HG02678 (cell line): ENCODE measurements at regions not wholly inside any gene's neighbourhood (a gene's known extent, or its start where the extent isn't known, plus 50 kb on each side); places are given as distances from the start of the nearest gene placed in this dataset.

Experiments
- ATAC-seq: cut with Tn5 transposase; IDR thresholded peaks from one replicate; pipeline ENCODE4 v1.9.1; 2021; ENCODE audit warnings: mild to moderate bottlenecking, moderate library complexity; ENCODE audit not compliant: unreplicated experiment

DNA sequence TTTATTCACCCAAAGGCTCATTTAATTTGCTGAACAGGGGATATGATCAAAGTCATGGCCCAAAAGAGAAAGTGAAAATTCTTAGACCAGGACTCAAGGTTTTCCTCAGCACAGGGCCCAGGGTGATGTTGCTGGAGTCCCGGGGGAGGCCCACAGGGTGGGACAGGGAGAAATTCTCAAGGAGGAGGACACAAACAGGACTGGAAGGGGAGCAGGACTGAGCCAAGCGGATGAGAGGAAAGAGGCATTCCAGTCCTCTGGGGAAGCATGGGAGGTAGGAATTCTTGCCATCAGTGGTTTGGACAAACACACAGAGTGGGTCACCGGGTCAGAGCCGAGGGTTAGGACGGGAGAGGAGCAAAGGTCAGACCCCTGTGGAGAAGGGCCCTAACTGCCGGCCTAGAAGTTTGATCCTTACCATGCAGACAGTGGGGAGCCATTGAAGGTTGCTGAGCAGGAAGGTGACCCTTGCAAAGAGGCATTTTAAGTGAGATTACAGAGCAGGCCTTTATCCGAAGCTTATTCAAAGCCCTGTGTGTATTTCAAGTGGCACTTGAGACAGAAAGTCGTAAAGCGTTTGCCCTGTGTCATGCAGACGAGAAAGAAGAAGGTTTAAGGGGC, 68.4 kb upstream of the PTGR2 start:
- no peak for ATAC-seq

DNA sequence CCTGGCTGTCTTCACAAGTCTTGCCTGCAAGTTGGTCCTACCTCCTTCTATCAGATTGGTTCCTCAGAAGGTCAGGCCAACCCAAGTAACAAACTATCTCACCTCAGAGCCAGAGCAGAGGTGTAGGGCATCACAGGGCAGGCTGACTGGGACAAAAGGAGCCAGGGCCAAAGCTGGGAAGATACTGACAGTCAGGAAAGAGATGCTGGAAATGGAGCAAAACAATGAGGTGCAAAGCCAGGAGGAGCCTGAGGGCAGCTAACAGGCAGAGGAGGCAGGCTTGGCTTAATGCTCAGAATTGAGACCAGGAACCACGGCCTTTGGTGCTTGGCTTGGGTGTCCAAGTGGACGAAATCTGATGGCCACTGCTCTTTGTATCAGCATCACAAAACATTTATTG, 68.4 kb upstream of the PNMA1 start:
- ATAC-seq: no peak

DNA sequence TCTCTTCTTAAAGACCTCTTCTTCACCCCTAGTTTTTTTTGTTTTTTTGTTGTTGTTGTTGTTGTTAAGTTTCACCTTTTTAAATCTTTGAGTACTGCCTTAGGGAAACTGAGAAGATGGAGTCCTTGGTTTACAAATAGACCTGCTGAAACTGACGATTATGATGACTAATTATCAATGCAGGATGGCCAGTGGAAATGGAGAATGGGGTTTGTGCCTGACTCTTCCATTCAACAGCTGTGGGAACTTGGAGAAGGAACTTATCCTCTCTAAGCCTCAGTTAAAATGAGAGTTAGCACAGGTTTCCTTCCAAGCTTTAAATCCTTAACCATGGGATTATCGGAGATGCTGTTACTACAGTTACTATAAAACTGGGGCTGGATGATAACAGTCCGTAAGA, 66.7 kb upstream of the PNMA1 start:
- ATAC-seq: no peak

DNA sequence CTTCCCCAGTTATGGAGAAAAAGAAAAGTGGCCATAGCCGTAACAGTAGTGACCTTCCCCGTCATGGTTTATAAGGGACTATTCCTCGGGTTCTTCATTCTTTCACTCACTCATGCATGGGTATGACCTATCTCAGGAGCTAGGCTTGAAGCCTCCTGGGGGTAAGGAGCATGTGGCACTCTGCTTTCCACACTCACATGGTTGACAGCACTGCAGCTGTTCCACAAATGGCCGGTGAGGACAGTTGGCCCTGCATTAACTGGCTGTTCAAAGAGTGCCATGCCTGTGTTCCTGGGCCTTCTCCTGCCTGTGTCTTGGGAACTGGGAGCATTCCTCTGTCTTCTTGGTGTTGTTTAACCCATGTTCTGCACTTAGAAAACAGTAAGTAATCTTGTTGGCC, 66.2 kb upstream of the PNMA1 start:
- ATAC-seq: no peak

DNA sequence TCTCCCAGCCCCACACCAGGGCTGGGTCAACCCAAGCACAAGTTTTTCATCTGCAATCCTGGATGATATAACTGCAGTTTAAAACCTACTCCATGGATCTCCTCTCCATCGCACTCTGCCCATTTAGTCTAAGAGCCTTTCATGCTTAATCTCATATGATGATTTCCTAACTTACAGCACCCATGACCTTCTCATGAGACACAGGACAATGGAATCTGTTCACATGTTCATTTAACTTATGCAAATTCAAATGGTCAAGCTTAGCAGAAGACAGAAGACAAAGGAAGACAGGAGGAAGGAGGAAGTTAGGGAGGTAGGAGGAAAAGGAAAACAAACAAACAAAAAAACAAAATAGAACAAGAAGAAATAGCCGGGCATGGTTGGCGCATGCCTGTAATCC, 64.6 kb upstream of the PNMA1 start:
- ATAC-seq: no peak

DNA sequence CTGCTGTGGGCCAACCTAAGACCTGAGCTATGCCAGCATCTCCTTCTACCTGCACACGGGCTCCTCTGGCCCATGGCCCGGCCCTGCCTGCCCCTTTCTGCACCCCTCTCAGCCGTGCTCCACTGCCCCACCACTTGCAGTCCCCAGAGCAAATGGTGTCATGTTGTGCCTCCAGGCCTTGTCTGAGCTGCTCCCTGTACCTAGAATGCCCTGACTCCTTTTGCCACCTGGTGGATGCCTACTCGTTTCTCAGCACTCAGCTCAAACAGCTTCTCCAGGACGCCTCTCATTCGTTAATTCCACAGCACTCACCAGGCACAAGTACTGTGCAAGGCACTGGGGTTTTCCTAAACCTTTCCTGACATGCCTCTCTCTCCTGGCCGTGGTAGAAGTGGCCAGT, 63.2 kb upstream of the PNMA1 start:
- no peak for ATAC-seq

DNA sequence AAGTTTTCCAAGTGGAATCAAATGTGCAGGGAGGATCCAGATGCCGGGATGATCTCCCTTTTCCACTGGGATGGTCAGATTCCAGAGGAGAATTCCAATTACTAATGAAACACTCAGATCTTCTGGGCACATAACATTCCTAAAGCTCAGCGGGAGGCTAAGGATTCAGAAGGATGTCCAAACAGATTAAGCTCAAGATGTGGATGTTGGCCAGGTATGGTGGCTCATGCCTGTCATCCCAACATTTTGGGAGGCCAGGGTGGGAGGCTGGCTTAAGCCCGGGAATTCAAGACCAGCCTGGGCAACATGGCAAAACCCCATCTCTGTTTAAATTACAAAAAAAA, 62.0 kb upstream of the PNMA1 start:
- no peak for ATAC-seq

DNA sequence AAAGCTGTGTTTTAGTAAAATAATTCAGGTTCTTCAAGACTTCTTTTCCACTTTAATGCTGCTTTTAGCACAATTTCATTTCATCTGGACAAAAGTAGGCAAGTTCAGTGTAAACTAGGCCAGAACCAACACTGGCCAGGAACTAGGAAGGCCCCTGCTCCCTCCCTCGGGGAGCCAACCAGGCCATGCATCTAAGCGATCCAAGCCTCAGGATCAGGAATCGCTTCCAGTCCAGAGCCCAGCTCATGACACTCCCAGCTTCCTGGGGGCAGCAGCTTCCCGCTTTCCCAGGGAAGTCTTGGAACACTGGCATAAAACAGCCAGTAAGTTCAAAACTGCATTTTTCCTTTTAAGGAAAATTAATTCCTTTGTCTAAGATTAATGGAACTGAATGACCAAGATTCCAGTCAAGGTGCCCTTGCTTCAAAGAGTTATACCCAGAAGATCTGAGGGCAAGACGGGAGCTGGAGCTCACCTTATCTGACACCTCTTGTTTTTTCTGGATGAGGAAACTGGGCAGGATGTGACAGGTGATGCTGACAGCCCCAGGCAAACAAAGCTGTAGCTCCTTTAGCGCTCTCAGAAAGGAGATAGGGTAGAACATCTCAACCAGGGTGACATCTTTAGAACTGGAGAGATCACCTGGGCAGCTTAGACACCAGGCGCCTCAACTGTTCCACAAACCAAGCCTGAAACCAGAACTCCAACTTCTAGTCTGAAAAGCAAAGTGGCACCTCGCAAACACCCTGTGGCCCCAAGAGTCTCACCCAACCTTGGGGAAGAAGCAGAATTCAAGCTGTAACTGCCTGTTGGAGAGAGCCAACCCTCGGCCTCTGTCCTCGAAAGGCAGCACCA, 61.4 kb upstream of the PNMA1 start:
- no peak for ATAC-seq

DNA sequence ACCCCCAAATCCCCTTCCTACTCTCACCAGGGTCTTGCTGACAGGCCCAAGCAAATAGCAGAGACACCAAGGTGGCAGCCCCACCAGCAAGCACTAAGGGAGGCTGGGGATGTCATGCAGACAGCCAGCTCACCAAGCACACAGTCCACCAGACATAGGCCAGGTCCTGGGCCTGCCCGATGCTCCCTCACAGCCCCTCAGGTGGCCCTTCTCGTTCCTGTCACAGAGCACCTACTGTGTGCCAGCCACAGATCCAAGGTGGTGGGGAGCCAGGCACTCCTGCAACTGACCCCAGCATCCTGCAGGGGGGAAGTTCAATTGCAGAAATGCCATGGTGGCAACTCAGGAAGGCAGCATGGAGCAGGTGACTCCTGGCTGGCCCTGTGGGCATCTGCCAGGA, 60.5 kb upstream of the PNMA1 start:
- no peak for ATAC-seq

DNA sequence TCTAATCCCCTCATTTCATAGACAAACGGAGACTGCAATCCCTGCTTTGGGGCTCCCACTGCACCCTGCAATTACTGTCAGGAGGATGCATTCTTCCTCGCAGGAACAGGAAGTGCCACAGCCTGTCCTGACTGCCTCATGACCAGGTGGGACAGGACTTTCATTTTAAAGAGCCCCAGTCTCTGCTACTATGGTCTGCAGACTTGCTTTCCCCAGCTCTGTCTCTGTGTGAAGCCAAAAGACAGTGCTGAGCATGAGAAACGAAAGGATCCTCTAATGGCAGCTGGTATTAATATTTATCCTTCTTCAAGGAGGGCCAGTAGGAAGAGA, 60.0 kb upstream of the PNMA1 start:
- no peak for ATAC-seq

DNA sequence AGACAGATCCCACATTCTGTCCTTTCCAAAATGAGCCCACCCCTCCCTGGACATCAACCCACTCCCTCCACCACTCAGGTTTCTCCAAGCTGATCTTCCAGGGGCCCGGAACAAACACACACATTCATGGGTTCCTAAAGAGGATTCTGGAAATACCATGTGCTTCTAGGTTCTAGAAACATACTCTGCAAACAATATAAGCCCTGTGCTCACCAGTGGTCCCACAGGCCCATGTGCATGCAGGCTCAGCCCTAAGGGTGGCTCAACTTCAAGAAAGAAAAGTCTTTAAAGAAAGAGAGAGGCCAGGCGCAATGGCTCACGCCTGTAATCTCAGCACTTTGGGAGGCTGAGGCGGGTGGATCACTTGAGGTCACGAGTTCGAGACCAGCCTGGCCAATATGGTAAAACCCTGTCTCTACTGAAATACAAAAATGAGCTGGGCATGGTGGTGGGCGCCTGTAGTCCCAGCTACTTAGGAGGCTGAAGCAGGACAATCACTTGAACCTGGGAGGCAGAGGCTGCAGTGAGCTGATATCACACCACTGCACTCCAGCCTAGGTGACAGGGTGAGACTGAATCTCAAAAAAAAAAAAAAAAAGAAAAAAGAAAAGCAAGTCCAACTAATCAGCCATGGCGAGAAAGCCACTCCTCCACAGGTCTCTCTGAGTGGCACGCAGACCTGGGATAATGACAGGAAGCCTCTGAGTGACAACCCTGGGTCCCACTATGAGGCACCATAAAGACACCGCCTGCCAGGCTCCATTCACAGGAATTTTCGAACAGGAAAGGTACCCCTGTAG, 59.5 kb upstream of the PNMA1 start:
- ATAC-seq: no peak

DNA sequence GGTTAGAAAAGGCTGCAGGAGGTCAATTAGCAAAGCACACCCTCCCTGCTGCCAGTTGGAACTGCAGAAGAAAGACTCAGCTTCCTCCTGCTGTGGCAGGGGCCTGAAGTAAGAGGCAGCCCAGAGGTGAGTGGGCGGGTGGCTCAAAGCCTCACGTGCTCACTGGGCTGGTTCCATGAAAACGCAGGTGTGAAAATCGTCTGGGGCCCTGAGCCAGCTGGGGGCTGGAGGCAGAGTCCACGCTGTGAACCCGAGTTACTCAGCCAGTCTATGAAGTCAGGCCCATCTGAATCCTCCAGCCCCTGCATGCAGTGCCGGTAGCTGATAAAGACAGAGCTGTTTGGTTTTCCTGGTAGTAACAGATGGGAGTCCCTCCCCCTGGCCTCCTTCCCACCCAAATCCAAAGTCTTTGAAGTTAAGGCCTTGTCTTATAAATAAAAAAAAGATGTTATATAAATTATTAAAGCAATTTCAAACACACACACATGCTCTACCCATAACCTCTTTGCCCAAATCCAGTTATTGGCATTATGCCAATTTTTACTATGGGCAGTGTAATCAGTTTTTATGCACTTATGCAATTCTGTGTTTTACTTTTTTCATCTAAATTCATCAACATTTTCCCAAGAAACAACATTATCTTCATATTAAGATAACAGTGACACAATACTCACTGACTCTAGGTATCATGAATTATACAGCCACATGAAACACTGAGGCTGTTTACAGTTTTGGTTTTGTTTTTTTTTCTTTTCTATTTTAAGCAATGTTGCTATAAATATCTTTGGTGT, 57.9 kb upstream of the PNMA1 start:
- ATAC-seq: peak; percentile 51

DNA sequence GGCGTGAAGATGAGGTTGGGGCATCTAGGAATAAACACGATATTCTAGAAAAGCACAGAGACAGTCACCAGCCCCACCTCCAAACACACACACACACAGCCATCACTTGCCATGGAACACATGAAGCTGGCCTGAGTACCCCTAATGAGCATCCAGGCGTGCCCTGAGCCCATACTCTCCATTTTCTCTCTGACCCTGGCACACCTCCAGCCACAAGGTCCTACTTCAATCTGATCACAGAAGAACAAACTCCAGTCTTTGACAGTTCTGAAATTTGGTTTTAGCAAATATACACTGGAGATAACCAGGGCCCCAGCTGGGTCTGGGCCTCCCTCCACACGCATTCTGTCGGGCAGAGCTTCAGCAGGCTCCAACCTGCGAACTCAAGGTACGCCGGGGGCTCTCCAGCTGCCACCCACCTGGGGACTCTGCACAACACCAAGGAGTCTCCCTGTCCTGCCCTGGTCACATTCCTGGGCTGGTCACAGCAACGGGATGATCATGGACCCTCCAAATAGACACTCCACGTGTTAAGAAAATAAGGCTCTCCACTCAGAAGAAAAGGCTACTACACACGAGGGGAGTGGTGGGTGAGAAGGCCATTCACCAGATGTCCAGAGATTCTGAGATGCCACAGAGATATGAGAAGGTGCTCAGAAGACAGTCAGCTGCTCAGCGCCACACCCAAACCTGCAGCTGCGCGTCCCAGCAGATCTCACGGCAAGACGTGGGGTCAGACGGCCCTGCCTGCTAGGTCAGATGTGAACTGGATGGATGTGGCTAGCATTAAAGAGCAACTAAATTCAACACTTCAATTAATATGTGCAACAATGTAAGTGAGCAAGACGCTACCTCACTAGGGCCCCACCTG, 57.0 kb upstream of the PNMA1 start:
- peak; percentile 23 for ATAC-seq

DNA sequence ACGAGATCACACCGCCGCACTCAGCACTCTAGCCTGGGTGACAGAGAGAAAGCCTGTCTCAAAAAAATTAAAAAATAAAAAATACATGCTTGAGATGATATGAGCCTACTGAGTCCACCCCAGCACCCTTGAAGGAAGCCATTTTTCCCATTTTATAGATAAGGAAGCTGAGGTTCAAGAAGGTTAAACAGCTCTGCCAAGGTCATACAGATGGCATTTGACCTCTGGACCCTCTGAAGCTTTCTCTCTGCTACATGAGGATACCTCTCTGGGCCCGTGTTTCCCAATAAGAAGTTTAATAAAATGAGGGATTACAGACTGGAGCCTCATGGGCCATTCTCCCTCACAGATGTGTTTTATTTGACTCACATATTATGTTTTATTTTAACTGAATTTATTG, 53.9 kb upstream of the PNMA1 start:
- no peak for ATAC-seq

DNA sequence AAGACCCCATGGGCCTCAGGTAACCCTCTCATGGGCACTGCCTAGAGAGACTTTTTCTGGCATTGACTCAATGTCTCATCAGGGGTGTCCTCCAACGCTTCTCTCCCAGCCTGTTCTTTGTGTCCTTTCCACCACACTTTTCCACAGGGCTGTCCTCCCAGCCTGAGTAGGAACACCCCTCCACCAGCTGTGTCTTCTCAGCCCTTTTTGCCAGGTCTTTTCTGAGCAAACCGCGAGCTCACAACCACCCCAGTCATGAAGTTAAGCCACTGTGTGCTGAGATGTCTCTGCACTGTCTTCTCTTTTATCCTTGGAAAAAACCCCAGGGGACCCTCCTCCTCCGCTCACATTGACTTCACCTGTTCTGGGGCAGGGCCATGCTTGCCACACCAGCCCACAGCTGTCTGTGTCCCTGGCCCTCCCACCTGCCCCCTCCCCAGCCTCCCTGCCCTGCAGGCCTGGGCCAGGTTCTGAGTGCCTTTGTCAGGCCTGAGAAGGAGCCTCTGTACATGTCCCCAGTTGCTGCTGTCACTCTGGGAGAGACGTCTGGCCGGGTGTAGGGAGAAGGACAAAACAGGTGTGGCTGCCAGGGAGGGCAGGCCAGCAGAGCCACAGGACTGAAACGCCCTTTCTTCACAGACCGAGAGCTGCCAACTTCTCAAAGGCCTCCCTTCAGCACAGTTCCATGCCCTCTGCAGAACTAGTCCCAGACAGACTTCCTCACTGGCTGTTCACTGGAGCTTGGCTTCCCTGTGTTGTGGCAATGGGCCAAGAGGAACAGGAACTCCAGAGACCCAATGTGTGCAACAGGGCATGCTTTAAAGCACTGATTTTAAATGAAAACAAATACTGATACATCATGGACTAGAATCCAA, 50.5 kb upstream of the PNMA1 start:
- ATAC-seq: no peak
